MM.1S (cell line): ENCODE measurements at regions not wholly inside any gene's neighbourhood (a gene's known extent, or its start where the extent isn't known, plus 50 kb on each side); places are given as distances from the start of the nearest gene placed in this dataset.

Experiments used
- EZH2 ChIP-seq: fragments of 300-600 bp; sonication (generic); optimal IDR thresholded peaks from 2 replicates; pipeline ENCODE3; 2017; ENCODE audit warnings: low read depth, mild to moderate bottlenecking, antibody characterized with exemption, low read length, mixed read lengths
- EZH2phosphoT487 ChIP-seq: fragments of 300-600 bp; sonication (generic); IDR thresholded peaks from 2 replicates; pipeline ENCODE4 v1.6.1; 2018; ENCODE audit warnings: antibody characterized with exemption, low read length
- TF ChIP-seq, protein P1 (sequence below): fragments of 300-600 bp; sonication (generic); IDR thresholded peaks from 2 replicates; pipeline ENCODE4 v1.5.1; 2016; ENCODE audit warnings: antibody characterized with exemption, low read length, mixed read lengths

DNA sequence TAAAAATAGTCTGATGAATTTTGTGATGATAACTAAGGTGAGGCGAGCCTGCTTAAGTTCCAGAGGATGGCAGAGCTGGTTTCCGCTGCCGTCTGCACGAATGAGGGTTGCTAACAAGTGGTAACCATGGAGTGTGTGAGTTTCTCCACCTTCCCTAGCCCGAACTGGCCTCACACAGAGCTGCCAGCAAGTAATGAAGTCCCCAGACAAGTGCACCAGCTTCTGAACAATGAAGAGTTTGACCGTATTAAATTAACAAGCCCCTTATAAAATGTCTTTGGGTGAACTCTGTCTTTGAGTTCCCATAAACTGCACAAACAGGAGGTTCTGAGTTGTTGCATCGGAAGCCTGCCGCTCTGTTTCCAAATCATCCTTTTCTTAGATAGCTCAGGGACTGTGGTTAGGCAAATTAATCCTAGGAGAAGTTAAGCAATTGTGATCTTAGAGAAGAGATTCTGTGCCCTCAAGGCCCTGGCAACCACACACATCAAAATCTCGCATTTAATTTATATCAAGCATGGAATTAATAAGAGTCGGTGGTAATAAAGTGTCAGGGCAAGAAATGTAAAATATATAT lies 274.1 kb upstream of the DAAM1 start:
- TF ChIP-seq, protein P1, sequence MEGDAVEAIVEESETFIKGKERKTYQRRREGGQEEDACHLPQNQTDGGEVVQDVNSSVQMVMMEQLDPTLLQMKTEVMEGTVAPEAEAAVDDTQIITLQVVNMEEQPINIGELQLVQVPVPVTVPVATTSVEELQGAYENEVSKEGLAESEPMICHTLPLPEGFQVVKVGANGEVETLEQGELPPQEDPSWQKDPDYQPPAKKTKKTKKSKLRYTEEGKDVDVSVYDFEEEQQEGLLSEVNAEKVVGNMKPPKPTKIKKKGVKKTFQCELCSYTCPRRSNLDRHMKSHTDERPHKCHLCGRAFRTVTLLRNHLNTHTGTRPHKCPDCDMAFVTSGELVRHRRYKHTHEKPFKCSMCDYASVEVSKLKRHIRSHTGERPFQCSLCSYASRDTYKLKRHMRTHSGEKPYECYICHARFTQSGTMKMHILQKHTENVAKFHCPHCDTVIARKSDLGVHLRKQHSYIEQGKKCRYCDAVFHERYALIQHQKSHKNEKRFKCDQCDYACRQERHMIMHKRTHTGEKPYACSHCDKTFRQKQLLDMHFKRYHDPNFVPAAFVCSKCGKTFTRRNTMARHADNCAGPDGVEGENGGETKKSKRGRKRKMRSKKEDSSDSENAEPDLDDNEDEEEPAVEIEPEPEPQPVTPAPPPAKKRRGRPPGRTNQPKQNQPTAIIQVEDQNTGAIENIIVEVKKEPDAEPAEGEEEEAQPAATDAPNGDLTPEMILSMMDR = no peak
- TF ChIP-seq EZH2 = no peak
- TF ChIP-seq EZH2phosphoT487 = no peak
